Hepatocyte (in vitro differentiated cells): ENCODE measurements at regions not wholly inside any gene's neighbourhood (a gene's known extent, or its start where the extent isn't known, plus 50 kb on each side); places are given as distances from the start of the nearest gene placed in this dataset.

Experiments
- EZH2 ChIP-seq: fragments of 200-600 bp; sonication (generic); IDR thresholded peaks from 2 replicates; pipeline ENCODE4 v1.6.1; 2016; ENCODE audit warnings: antibody characterized with exemption, mild to moderate bottlenecking, borderline replicate concordance
- EZH2phosphoT487 ChIP-seq: fragments of 200-600 bp; sonication (generic); IDR thresholded peaks from one replicate; pipeline ENCODE4 v1.6.1; 2018; ENCODE audit warnings: antibody characterized with exemption, mild to moderate bottlenecking, low read depth, moderate library complexity; ENCODE audit not compliant: unreplicated experiment, severe bottlenecking
- TF ChIP-seq, protein P1 (sequence below): fragments of 200-600 bp; sonication (generic); IDR thresholded peaks from 2 replicates; pipeline ENCODE4 v1.5.1; 2016; ENCODE audit warnings: antibody characterized with exemption, mild to moderate bottlenecking; ENCODE audit not compliant: poor library complexity

DNA sequence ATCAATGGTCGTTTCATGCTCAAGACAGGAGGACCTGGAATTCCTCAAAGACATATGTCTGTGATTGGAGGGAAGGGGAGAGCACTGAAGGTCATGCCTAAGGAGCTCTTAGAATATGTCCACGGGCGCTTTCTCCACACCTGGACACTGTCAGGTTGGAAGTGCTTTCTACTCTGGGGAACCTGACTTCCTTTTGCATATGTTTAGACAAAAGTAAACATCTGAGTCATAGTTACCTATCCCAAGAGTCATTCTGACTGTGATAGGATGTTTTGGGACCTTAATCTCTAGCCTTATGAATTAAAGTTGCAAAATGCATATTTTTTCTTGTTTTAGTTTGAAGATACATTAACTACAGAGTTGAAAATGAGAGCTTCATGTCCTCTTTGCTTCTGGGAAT lies 251.7 kb downstream of the KLF6 start:
- TF ChIP-seq, protein P1, sequence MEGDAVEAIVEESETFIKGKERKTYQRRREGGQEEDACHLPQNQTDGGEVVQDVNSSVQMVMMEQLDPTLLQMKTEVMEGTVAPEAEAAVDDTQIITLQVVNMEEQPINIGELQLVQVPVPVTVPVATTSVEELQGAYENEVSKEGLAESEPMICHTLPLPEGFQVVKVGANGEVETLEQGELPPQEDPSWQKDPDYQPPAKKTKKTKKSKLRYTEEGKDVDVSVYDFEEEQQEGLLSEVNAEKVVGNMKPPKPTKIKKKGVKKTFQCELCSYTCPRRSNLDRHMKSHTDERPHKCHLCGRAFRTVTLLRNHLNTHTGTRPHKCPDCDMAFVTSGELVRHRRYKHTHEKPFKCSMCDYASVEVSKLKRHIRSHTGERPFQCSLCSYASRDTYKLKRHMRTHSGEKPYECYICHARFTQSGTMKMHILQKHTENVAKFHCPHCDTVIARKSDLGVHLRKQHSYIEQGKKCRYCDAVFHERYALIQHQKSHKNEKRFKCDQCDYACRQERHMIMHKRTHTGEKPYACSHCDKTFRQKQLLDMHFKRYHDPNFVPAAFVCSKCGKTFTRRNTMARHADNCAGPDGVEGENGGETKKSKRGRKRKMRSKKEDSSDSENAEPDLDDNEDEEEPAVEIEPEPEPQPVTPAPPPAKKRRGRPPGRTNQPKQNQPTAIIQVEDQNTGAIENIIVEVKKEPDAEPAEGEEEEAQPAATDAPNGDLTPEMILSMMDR = no peak
- TF ChIP-seq EZH2phosphoT487 (no peak), EZH2 (no peak)
